Parathyroid adenoma (tissue), 2 donors: ENCODE measurements at regions not wholly inside any gene's neighbourhood (a gene's known extent, or its start where the extent isn't known, plus 50 kb on each side); places are given as distances from the start of the nearest gene placed in this dataset.

Experiments
- H2AFZ ChIP-seq: fragments of 300-600 bp; sonication (generic); one replicate; pipeline ENCODE4 v1.7.0; 2017; ENCODE audit warnings: antibody characterized with exemption, mild to moderate bottlenecking
- H3K27ac ChIP-seq: fragments of 300-600 bp; sonication (generic); one replicate; pipeline ENCODE4 v1.7.0; 2017
- H3K27me3 ChIP-seq: fragments of 300-600 bp; sonication (generic); one replicate; pipeline ENCODE4 v1.7.0; 2017; ENCODE audit warnings: low read length; ENCODE audit not compliant: control insufficient read depth, insufficient read depth
- H3K36me3 ChIP-seq: fragments of 300-600 bp; sonication (generic); one replicate; pipeline ENCODE4 v1.7.0; 2017; ENCODE audit warnings: low read length; ENCODE audit not compliant: control insufficient read depth, insufficient read depth
- H3K4me1 ChIP-seq: fragments of 300-600 bp; sonication (generic); one replicate; pipeline ENCODE4 v1.7.0; 2017; ENCODE audit warnings: control low read depth
- H3K4me2 ChIP-seq: fragments of 300-600 bp; sonication (generic); one replicate; pipeline ENCODE4 v1.7.0; 2017; ENCODE audit warnings: low read length
- H3K4me3 ChIP-seq: fragments of 300-600 bp; sonication (generic); one replicate; pipeline ENCODE4 v1.7.0; 2017; ENCODE audit warnings: low read depth, low read length
- H3K79me2 ChIP-seq: fragments of 300-600 bp; sonication (generic); one replicate; pipeline ENCODE4 v1.7.0; 2017; ENCODE audit warnings: control low read depth
- H3K9ac ChIP-seq: fragments of 300-600 bp; sonication (generic); one replicate; pipeline ENCODE4 v1.7.0; 2017; ENCODE audit warnings: mild to moderate bottlenecking
- H3K9me3 ChIP-seq: fragments of 300-600 bp; sonication (generic); one replicate; pipeline ENCODE4 v1.7.0; 2017; ENCODE audit warnings: low read length; ENCODE audit not compliant: control insufficient read depth
- CTCF ChIP-seq: fragments of 300-600 bp; sonication (generic); IDR thresholded peaks from one replicate; pipeline ENCODE4 v1.7.0; 2017; ENCODE audit warnings: antibody characterized with exemption, mild to moderate bottlenecking
- donor health status: primary hyperparathyroidism.

GRCh38 chr1:163436140-163436812 is 114.5 kb downstream of the NUF2 start:
- no peaks in the 10 kb centered on the region for H3K79me2 ChIP-seq
- no peaks in the 10 kb centered on the region for H3K27me3 ChIP-seq
- H3K4me3 ChIP-seq = no peak overlapping the region
- no peak overlapping the region for H3K27ac ChIP-seq
- no peaks in the 10 kb centered on the region for H3K4me1 ChIP-seq
- H3K9ac ChIP-seq = no peak overlapping the region
- no peaks in the 10 kb centered on the region for H3K36me3 ChIP-seq
- H2AFZ ChIP-seq = no peak overlapping the region
- no peak overlapping the region for H3K4me2 ChIP-seq
- H3K9me3 ChIP-seq = no peaks in the 10 kb centered on the region
- TF ChIP-seq CTCF = no peak

GRCh38 chr1:163439471-163439870 is 117.7 kb downstream of the NUF2 start:
- Histone ChIP-seq H3K79me2 (no peaks in the 10 kb centered on the region), H3K4me1 (no peaks in the 10 kb centered on the region), H3K9ac (no peak overlapping the region), H3K4me3 (no peak overlapping the region), H3K27ac (no peak overlapping the region), H3K9me3 (no peaks in the 10 kb centered on the region), H3K27me3 (no peaks in the 10 kb centered on the region), H2AFZ (no peak overlapping the region), H3K36me3 (no peaks in the 10 kb centered on the region), H3K4me2 (no peak overlapping the region)
- no peak for TF ChIP-seq CTCF

- no peak overlapping the region for H2AFZ ChIP-seq
- H3K27me3 ChIP-seq = no peaks in the 10 kb centered on the region
- TF ChIP-seq CTCF = no peak
- H3K27ac ChIP-seq = no peak overlapping the region
- H3K4me1 ChIP-seq = no peaks in the 10 kb centered on the region
- no peak overlapping the region for H3K4me2 ChIP-seq
- H3K9ac ChIP-seq = no peak overlapping the region
- no peaks in the 10 kb centered on the region for H3K9me3 ChIP-seq
- no peaks in the 10 kb centered on the region for H3K79me2 ChIP-seq
- no peaks in the 10 kb centered on the region for H3K36me3 ChIP-seq
- H3K4me3 ChIP-seq = no peak overlapping the region
Observed at GRCh38 chr1:163440090-163440489, 118.3 kb downstream of the NUF2 start.

- no peaks in the 10 kb centered on the region for H3K79me2 ChIP-seq
- H3K4me3 ChIP-seq = no peak overlapping the region
- H3K27ac ChIP-seq = no peak overlapping the region
- TF ChIP-seq CTCF = no peak
- H3K36me3 ChIP-seq = no peaks in the 10 kb centered on the region
- no peak overlapping the region for H3K4me2 ChIP-seq
- H2AFZ ChIP-seq = no peak overlapping the region
- H3K27me3 ChIP-seq = no peaks in the 10 kb centered on the region
- no peaks in the 10 kb centered on the region for H3K4me1 ChIP-seq
- no peak overlapping the region for H3K9ac ChIP-seq
- H3K9me3 ChIP-seq = no peaks in the 10 kb centered on the region
Observed at GRCh38 chr1:163442231-163442879, 120.6 kb downstream of the NUF2 start.

- Histone ChIP-seq H3K9ac (no peak overlapping the region), H3K9me3 (no peaks in the 10 kb centered on the region), H2AFZ (no peak overlapping the region), H3K4me2 (no peak overlapping the region), H3K36me3 (no peaks in the 10 kb centered on the region), H3K79me2 (no peaks in the 10 kb centered on the region), H3K4me1 (no peaks in the 10 kb centered on the region), H3K27ac (no peak overlapping the region), H3K27me3 (no peaks in the 10 kb centered on the region), H3K4me3 (no peak overlapping the region)
- no peak for TF ChIP-seq CTCF
Observed at GRCh38 chr1:163442895-163443294, 121.1 kb downstream of the NUF2 start.
